ENCODE measurements at regions not wholly inside any gene's neighbourhood (a gene's known extent, or its start where the extent isn't known, plus 50 kb on each side); places are given as distances from the start of the nearest gene placed in this dataset.

DNA sequence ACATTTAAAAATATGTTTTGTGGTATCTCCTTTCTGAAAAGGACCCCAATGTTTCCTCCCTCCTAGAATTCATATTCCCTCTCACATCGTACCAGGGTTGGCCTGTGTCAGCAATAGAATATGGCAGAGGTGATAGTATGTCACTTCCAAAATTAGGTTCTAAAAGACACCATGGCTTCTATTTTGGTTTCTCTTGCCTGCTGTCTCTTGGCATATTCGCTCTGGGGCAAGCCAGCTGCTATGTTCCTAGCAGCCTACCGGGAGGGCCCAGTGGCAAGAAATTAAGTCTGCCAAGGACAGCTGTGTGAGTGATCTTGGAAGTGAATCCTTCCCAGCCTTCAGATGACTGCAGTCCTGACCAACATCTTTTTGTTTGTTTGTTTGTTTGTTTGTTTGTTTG, 92.9 kb upstream of the PPM1J start:
- dilution Hi-C loops (cut with HindIII; ENCODE audit: low sequenced_read_pairs, unreplicated experiment) (no loop called here), intact Hi-C loops (cut with micrococcal nuclease) (loop anchor here (2.0 kb wide), 1 partner anchor 265 kb away; the partner anchor contains the start of gene LRIG2), in situ Hi-C loops (cut with MboI; ENCODE audit: low sequenced_read_pairs) (loop anchor here (5.0 kb wide), 2 partner anchors 91 to 234 kb away; partner anchors contain the start of gene PPM1J)
- CTCF ChIA-PET, result interaction anchor here (1.1 to 1.5 kb wide), 3 partner anchors 73 to 92 kb away, joined by 3 read pairs; no protein-coding TSS in a partner anchor
- Histone ChIP-seq H3K4ac (ENCODE audit: low read depth, low read length) (no peak overlapping the region), H3K79me1 (ENCODE audit: low read depth in 1 of 2, low read length in 2 of 2) (no peaks in the 10 kb centered on the region), H3K4me2 (ENCODE audit: low read depth, low read length) (no peak overlapping the region), H2AK9ac (replicated peaks; ENCODE audit: low read depth, low read length, poor library complexity) (no peak overlapping the region), H4K8ac (ENCODE audit: low read depth in 2 of 2, low read length in 2 of 2) (no peak overlapping the region), H3K4me3 (ENCODE audit: insufficient read depth, low read depth, low read length) (no peak overlapping the region), H3K23ac (ENCODE audit: low read depth, low read length) (no peak overlapping the region), H3K56ac (ENCODE audit: extremely low read depth, insufficient read depth, low read length) (no peak overlapping the region), H4K20me1 (ENCODE audit: insufficient read depth, low read length) (no peaks in the 10 kb centered on the region), H2BK15ac (ENCODE audit: low read depth, low read length) (no peak overlapping the region), H3K9me3 (ENCODE audit: control insufficient read depth, insufficient read depth, low read length) (no peaks in the 10 kb centered on the region), H2BK120ac (ENCODE audit: low read depth, low read length) (no peak overlapping the region), H4K91ac (ENCODE audit: insufficient read depth, low read depth, low read length) (no peak overlapping the region), H3K27ac (ENCODE audit: insufficient read depth, low read length) (no peak overlapping the region), H4K5ac (ENCODE audit: low read depth, low read length) (no peak overlapping the region), H3K14ac (replicated peaks; ENCODE audit: low read depth, low read length) (no peak overlapping the region), H2AK5ac (ENCODE audit: low read depth, low read length) (no peak overlapping the region), H2AFZ (replicated peaks; ENCODE audit: low read length, poor library complexity) (no peak overlapping the region), H3K27me3 (ENCODE audit: control insufficient read depth, insufficient read depth, low read length) (peaks cover 9% of the 10 kb centered on the region), H2BK20ac (ENCODE audit: low read depth, low read length) (no peak overlapping the region), H2BK5ac (ENCODE audit: low read depth, low read length, poor library complexity, severe bottlenecking) (no peak overlapping the region), H3K18ac (ENCODE audit: low read depth, low read length) (no peak overlapping the region), H3K9ac (ENCODE audit: low read depth, low read length) (no peak overlapping the region), H3K4me1 (ENCODE audit: control insufficient read depth, insufficient read depth, low read length) (no peaks in the 10 kb centered on the region), H3K36me3 (ENCODE audit: control insufficient read depth, insufficient read depth, low read length) (no peaks in the 10 kb centered on the region), H3K9me1 (ENCODE audit: insufficient read depth, low read length) (no peaks in the 10 kb centered on the region)
- DNase-seq (no peak), ATAC-seq (ENCODE audit: low read depth) (no peak)
- TF ChIP-seq RFX5 (IDR thresholded peaks at IDR 0.05; ENCODE audit: low read depth, low read length) (no peak), SMC3 (IDR thresholded peaks at IDR 0.05; ENCODE audit: low read depth, low read length) (no peak), MAZ (IDR thresholded peaks at IDR 0.05; ENCODE audit: borderline replicate concordance, low read depth, low read length) (no peak), FOS (IDR thresholded peaks at IDR 0.05; ENCODE audit: low read depth, low read length) (no peak), BHLHE40 (IDR thresholded peaks at IDR 0.05; ENCODE audit: low read depth, low read length) (no peak), POLR2A (IDR thresholded peaks at IDR 0.05; ENCODE audit: low read depth, low read length) (no peak), MXI1 (IDR thresholded peaks at IDR 0.05; ENCODE audit: borderline replicate concordance, low read depth, low read length) (no peak), CEBPB (IDR thresholded peaks at IDR 0.05; ENCODE audit: low read depth, low read length) (no peak), CHD1 (IDR thresholded peaks at IDR 0.05; ENCODE audit: low read depth, low read length) (no peak), MAFK (IDR thresholded peaks at IDR 0.05; ENCODE audit: low read depth, low read length) (no peak), RAD21 (IDR thresholded peaks at IDR 0.05; ENCODE audit: low read length) (no peak), NFE2L2 (IDR thresholded peaks at IDR 0.05; ENCODE audit: low read depth, low read length) (no peak), RCOR1 (IDR thresholded peaks at IDR 0.05; ENCODE audit: insufficient replicate concordance, low read length) (no peak)
- TF ChIP-seq, protein P1, sequence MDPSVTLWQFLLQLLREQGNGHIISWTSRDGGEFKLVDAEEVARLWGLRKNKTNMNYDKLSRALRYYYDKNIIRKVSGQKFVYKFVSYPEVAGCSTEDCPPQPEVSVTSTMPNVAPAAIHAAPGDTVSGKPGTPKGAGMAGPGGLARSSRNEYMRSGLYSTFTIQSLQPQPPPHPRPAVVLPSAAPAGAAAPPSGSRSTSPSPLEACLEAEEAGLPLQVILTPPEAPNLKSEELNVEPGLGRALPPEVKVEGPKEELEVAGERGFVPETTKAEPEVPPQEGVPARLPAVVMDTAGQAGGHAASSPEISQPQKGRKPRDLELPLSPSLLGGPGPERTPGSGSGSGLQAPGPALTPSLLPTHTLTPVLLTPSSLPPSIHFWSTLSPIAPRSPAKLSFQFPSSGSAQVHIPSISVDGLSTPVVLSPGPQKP (IDR thresholded peaks at IDR 0.05; ENCODE audit: borderline replicate concordance, low read depth, low read length), result no peak
- TF ChIP-seq, protein P2, sequence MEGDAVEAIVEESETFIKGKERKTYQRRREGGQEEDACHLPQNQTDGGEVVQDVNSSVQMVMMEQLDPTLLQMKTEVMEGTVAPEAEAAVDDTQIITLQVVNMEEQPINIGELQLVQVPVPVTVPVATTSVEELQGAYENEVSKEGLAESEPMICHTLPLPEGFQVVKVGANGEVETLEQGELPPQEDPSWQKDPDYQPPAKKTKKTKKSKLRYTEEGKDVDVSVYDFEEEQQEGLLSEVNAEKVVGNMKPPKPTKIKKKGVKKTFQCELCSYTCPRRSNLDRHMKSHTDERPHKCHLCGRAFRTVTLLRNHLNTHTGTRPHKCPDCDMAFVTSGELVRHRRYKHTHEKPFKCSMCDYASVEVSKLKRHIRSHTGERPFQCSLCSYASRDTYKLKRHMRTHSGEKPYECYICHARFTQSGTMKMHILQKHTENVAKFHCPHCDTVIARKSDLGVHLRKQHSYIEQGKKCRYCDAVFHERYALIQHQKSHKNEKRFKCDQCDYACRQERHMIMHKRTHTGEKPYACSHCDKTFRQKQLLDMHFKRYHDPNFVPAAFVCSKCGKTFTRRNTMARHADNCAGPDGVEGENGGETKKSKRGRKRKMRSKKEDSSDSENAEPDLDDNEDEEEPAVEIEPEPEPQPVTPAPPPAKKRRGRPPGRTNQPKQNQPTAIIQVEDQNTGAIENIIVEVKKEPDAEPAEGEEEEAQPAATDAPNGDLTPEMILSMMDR (conservative IDR thresholded peaks at IDR 0.05; ENCODE audit: low read depth, low read length), result no peak
- TF ChIP-seq, protein P3, sequence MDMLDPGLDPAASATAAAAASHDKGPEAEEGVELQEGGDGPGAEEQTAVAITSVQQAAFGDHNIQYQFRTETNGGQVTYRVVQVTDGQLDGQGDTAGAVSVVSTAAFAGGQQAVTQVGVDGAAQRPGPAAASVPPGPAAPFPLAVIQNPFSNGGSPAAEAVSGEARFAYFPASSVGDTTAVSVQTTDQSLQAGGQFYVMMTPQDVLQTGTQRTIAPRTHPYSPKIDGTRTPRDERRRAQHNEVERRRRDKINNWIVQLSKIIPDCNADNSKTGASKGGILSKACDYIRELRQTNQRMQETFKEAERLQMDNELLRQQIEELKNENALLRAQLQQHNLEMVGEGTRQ (IDR thresholded peaks at IDR 0.05; ENCODE audit: low read depth, low read length), result no peak
- POLR2A ChIA-PET (ENCODE audit: unreplicated experiment), result no interaction called here
- BruUV-seq (replicated peaks), result no TSS peak
- WGBS, 2 experiments (ENCODE audit: extremely low coverage in 2 of 2, insufficient read length in 1 of 2), result 83% methylated on average over 1 of the region's 3 CpGs; no CpG with 5 or more reads in 1 of the 2 experiments

Data from IMR-90 (cell line).